GM18873 (cell line): ENCODE measurements at regions not wholly inside any gene's neighbourhood (a gene's known extent, or its start where the extent isn't known, plus 50 kb on each side); places are given as distances from the start of the nearest gene placed in this dataset.

Experiments used
- ATAC-seq: cut with Tn5 transposase; IDR thresholded peaks from one replicate; pipeline ENCODE4 v1.9.1; 2021; ENCODE audit warnings: mild to moderate bottlenecking, moderate library complexity, moderate number of reproducible peaks; ENCODE audit not compliant: unreplicated experiment, low FRiP score

DNA sequence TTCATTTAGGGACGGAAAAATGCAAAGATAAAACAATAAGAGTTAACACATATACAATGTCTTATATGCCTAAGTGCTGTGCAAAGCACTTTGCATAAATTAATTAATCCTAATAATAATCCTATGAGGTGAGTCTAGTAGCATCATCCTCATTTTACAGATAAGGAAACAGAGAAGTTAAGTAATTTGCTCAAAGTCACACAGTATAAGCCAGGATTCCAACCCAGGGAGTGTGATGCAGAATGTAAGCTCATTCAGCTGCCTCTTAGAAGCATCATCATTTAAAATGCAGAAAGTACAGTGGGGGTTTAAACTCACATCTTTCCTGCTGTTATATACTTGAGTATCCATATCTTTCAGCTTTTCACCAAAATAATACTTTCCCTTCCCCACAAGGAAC lies 203.7 kb downstream of the LARP7 start:
- ATAC-seq: no peak

DNA sequence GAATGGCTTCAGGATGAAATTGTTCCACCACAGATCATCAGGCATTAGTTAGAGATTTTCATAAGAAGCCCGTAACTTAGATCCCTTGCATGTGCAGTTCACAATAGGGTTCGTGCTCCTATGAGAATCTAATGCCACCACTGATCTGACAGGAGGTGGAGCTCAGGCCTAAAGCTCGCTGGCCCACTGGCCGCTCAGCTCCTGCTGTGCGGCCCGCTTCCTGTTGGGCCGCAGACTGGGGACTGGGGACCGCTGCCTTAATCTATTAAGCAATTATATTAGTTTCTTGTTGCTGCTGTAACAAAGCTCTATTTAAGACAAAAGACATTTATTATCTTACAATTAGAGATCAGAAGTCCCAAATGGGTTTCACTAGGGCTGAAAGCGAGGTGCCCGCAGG lies 205.6 kb downstream of the LARP7 start:
- ATAC-seq: no peak

DNA sequence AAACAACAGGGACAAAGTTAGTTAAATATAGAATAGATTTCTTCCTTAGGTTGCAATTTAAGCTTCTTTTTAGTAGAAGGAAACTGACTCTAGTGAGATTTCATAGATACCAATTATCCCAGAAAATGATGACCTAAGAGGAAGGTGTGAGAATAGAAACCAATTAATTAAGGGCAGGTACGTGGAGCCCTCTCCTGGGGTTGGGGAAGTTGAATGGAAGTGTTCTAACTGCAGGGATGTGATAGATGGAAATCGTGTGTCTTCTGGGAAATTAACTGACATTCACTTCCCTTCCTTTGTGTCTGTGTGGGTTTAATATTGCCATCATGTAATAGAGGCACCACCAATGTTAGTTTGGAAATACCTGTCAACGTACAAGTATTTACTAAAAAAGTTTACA lies 204.1 kb upstream of the ANK2 start:
- no peak for ATAC-seq

DNA sequence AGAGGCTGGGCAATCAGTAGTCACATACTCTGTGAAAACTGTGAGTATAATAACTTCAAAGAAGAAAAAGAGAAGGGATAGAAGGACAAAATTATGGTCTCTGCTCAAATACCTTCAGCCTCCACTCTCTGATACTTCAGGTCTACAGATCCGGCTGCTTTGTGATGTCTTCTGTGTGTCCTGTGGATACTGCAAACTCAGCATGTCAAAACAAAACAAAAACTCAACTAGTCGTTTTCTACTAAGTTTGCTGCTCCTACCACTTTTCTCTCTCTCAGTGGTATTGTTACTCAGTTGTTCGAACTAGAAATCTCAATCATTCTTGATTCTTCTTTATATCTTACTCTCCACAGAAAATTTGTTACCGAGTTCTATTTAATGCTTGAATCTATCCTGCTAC lies 202.4 kb upstream of the ANK2 start:
- ATAC-seq: no peak

DNA sequence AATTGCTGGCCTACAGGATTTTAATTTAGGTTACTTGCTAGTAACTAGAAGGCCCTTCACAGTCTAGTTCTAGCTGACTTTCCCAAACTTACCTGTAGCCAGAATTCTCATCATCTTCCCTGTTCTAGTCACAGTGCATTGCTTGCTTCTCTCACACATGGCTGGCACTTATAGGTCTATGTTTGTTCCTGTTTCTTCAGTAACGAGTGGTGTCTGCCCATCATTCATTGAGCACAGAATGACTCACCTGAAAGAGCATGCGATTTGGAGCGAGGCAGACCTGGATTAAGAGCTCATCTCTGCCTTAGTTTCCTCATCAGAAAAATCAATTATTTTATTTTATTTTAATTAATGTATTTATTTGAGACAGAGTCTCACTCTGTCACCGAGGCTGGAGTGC lies 201.7 kb upstream of the ANK2 start:
- no peak for ATAC-seq

DNA sequence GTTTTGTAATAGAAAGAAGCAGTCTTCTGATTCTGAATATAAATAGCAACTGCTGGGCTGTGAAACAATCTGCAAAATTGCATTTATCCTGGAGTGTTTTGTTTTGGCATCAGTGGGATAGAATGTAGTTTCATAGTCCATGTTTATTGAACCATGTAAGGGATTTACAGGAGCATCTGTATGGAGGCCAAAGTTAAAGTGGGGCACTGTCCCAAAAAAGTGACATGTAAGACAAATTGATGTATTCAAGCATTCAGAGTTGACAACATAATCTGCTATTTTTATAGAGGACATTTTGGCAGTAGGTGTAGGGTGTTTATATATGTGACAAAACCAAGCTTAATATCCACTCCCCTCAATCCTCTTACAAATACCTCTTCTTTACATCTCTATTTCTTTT lies 200.5 kb upstream of the ANK2 start:
- no peak for ATAC-seq

DNA sequence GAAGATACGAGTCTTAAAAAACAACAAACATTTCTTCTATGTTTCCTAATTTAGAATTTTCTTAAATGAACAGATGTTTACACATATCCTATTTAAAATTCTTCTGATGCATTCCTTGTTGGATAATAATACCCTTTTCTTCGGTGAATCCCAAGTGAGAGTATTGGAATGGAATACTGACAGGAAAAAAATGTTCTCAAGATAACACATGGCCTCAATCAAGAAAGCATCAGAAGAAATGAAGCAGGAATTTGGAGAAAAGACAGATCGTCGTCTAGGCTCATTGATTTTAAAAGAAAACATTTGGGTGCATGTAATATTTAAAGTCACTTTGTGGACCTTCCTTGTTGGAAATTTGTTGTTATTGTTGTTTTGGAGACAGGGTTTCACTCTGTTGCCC lies 196.9 kb upstream of the ANK2 start:
- no peak for ATAC-seq

DNA sequence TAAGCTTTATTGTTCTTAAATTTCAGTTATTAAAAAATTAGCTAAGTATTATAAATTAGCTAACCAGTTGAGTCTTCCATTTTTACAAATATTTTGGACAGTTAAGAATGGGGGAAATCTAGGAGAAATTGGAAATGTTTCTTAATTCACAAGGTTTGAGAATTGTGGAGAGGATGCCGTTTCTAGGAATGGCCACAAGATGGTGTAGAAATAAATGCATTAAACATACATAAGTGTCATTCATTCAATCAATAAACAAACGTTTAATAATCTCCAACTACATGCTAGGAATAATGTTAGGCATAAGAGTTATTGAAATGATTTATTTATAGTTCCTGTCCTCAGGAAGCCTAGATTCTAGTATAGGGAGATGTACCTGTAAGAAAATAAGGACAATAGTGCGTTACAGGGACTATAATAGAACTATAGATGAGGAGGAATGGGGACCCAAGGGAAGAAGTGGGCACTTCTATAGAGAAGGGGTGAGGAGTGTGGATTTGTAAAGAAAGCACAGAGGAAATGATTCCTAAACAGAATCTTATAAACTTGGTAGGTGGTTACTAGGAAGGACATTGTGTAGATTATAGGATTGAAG lies 195.7 kb upstream of the ANK2 start:
- no peak for ATAC-seq

DNA sequence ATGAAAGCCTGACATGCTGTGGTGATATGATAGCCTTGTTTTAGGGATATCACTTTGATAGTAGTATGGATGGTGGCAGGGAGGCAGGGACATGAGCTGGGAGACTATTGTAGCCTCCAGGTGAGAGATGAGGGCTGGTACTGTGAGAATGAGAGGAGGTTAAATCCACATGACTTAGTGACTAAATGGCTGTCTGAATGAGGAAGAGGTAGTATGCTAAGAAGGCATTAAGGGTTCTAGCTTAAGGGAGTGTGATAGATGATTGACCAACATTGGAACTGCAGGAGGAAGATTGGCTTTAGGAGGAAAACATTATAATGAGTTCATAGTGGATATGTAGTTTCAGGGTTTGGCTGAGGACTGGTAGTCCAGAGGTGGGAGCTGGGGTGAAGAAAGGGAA lies 195.0 kb upstream of the ANK2 start:
- no peak for ATAC-seq

DNA sequence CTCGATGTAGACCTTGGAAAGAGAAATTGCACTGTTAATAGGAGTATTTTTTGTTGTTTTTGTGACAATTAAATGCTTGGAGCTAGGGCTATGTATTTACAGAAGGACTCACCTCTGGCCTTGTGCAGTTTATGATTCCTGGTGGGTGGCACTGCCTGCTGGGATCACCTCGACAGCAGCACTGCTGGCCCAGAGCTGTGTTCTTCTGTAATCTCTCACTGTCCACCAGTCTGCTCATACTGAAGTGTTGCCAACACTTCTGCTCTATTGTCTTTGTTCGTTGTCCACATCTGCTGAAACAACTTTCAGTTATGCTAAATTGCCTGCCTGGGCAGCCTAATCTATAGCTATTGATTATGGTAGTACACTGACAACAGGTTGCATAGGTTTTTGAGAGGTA lies 194.4 kb upstream of the ANK2 start:
- ATAC-seq: no peak

DNA sequence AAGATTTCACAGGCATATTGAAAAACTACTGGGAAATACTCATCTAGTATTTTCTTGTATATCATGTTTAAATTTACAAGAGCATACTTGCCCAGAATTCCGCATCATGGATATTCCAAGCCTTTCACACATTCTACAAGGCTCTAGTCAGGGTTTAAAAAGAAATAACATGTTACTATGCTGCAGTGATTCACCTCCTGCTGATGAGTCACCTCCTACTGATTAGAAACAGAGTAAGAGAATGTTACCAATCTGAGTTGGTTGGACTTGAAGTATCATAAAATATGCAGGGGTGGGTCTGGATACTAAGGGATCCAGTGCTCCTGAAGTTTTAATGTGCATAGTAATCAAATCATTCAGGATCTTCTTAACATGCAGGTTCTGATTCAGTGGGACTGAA lies 192.0 kb upstream of the ANK2 start:
- ATAC-seq: no peak

DNA sequence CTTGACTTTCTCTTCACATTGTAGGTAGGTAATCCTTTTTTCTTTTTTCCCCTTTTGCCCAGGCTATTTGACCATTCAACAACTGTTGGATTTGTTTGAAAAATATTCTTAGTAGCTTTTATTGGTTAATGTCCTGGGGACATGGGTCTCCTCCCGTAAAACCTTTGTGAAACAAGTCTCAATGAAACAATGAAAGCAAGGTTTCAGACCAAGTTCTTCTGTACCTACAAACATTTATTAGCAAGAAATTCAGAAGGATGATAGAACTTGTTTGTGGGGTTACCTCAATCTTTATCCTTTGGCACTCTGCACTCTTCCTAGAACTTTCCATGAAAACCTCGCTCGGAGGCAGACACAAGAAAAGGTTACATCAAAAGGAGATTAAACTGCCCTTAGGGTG lies 190.7 kb upstream of the ANK2 start:
- no peak for ATAC-seq

DNA sequence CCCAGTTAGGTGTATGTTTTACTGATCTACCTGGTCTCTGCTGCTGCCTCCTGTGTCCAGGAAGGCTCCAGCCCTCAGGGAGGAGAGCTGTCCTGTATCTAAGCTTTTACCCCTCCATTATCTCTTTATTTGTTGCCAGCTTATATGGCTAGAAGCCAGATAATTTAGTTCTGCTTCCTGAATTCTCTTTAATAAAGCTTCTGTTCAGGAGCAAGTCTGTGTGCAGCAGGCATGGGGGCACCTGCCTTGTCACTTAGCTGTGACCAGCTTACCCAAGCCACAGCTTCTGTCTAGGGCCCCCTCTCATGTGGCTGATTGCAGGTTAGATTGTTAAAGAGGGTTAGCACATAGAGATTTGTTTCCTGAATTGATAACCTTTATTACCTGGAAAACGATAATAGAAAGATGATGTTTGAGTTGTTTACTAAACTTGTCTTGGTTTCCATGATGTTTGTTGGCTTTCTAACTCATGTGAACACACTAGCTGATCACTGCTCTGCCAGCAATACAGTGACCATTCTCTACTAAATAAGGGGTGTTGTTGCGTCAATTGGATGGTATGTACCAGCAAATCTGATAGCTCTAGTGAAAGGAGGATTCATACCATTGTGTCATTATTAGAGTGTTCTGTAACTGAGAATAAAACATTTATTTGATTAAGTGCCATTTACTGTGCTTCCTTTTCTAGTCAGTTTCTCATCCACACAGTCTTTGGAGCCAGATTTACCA lies 189.8 kb upstream of the ANK2 start:
- ATAC-seq: no peak

DNA sequence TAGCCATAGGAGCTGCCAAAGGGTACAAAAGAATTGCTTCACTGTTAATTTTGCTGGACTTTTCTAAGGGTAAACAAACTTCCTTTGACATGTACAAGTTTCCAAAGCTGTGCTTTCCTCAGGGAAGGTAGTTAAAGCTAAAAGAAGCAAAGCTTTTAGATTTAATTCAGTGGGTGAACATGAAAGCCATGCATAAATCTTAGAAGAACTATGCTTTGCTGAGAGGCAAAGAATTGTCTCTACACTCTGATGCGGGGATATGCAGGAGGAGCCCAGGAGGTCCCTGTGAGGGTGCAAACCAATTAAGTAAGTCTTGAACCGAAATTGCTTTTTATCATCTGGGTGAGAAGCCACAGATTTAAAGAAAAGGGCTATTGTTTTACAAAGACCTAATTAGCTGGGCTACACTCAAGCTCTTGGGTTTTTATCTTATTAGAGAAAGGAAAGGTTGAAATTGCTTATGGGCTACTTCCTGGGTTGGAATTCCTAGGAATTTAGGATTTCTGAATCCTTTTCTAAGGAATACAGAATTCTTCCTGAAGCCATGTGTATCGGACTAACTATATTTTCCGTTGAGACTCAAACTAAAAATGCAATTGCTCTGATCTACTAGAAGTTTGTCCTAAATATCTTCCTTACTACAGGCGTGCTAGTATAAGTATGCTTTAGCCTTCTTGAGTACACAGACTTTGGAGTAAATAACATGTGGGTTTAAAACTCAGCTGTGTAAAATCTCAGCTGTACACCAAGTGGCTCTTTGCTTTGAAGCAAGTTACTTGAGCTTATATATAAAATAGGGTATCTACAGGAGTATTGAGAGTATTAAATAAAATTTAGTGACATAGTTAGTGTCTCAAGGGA lies 188.4 kb upstream of the ANK2 start:
- ATAC-seq: no peak

DNA sequence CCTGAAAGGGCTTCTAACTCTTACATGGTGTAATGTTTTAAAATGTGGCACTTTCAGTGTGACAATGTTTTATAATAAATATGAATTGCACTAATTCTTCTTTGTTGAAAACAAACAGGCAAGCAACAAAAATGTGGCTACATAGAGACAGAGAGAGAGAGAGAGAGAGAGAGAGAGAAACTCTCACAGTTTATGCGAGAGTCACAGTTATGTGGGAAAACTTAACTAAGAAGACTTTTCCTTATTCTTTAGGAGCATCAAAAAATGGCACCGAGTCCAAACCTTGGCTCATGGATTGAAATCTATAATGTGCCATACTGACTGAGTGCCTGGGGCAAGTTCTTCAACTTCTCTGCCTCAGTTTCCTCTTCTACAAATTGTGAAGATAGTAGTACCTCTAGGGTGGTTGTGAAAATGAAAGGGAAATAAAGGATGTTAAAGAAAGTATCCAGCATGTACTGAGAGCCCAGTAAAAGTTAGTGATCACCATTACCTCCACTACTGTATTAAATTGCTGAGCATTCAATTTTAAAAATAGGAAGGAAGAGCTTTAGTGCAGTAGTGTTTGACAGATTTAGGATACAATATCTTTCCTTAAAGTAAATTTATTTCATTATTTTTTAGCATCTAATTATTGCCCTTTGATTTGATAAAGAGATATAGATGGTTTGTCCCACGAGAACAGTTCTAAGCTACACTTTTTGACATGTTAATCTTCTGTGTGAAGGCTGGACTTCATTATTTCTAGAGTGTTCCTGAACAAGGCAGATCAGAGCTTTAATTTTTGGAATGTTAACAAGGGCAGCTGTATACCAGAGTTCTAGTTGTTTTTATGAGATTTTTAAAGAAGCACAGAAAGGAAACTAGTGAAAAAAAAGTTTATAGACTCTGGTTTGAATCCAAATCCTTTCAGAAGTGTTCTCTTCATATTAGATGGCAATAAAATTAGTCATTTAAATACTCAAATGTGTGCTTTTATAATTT lies 187.5 kb upstream of the ANK2 start:
- ATAC-seq: no peak

DNA sequence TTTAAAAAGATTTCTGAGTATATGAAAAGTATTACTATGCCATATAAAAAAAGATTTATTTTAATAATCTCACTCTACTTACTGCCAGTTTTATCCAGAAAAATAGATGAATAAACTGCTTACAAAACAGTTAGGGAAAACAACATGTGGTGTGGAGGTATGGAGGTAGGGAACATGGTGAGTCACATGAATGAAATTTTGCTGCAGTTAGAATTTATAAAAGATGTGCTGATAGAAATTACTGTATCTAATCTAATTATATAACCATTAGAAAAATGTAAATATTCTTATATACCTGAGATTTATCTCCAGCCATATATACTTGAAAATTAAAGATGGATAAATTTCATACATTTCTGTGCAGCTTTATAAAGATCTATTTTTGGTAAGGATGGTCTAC lies 184.0 kb upstream of the ANK2 start:
- no peak for ATAC-seq

DNA sequence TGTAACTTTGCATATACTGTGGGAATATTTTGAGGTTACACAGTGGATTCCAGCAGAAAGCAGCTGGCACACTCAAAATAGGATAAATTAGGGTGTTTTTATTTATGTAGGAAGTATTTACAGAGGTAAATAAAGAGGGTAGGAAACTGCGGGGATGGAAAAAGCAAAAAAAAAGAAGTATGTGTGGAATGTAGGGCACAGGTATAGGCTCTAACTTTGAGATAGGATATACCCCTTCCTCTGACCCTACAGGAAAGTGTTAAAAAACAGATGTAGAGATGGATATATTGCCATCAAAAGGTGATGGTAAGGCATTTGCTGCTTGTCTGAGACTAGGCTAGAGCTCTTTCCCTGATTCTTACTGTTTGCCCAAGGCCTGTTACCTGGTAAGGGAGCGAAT lies 173.1 kb upstream of the ANK2 start:
- no peak for ATAC-seq

DNA sequence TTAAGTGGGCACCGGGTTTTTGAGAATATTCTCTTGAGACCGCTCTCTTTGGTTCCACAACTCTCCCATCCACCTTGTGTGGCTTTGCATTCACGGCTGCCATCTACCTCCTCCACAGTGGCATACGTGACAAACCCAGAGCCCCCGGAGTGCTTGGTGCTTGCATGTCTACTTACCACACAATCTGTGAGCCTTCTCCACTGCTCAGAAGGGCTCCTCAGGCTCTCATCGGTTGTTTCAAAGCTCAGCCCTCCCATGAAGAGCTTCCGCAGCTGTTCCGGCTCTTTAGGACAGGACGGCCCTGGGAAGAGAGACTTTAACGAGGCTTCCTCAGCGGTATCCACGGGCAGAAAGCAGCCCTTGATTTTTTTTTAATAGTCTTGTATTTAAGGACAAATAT lies 167.6 kb upstream of the ANK2 start:
- ATAC-seq: no peak

DNA sequence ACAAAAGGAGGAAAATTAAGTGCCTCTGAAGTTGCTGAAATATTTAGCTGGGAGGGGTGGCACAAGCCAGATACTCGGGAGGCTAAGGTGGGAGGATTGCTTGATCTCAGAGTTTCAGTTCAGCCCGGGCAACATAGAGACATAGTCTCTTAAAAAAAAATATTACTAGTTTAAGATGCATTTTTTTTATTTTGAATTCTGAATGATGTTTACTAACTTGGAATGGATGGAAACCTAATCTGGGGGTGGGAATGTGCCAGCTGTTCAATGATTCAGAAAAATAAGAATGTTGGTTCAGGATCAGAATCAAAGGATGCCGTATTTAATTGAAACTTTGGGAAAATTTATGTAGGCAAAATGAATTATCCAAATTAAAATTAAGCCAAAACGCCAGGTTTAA lies 167.2 kb upstream of the ANK2 start:
- no peak for ATAC-seq

DNA sequence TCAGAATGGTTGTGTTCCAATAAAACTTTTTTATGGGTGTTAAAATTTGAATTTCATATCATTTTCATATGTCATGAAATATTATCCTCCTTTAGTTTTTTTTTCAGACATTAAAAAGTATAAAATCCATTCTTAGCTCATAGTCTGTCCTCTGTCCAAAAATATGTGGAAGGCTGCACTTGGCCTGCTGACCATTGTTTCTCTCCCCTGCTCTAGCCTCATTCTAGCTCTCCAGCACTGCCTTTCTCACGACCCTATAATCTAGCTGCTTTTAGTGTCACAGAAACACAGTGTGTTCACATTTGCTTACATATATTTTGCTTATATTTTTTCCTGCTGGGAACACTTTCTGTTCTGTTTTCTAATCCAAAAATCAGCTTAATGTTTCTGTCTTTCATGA lies 165.0 kb upstream of the ANK2 start:
- no peak for ATAC-seq

DNA sequence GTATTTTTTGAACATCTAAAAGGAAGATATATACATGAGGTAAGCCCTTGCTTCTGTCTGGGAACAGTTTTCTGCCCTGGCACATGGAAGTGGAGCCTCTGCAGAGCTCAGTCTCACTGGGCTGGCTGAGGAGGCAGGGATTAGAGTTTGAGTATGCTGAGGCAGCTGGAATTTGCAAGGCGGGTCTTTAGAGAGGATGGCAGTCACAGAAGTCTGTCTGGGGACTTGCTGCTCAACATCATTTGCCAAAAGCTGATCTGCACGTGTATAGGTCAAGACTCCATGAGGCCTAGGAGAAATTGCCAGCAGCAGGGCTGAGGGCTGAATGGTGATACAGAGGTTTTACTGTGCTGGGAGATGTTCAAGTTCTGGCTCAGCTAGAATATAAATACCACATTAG lies 163.6 kb upstream of the ANK2 start:
- no peak for ATAC-seq
